HG02571 (cell line): ENCODE measurements at regions not wholly inside any gene's neighbourhood (a gene's known extent, or its start where the extent isn't known, plus 50 kb on each side); places are given as distances from the start of the nearest gene placed in this dataset.
"Not testable (repeated sequence)": the region's sequence is repeated elsewhere in the genome, so short reads cannot be mapped to it uniquely, and the experiment has no call there.

ENCODE experiments used
- ATAC-seq: cut with Tn5 transposase; IDR thresholded peaks from one replicate; pipeline ENCODE4 v1.9.1; 2021; ENCODE audit warnings: mild to moderate bottlenecking, moderate library complexity; ENCODE audit not compliant: unreplicated experiment

DNA sequence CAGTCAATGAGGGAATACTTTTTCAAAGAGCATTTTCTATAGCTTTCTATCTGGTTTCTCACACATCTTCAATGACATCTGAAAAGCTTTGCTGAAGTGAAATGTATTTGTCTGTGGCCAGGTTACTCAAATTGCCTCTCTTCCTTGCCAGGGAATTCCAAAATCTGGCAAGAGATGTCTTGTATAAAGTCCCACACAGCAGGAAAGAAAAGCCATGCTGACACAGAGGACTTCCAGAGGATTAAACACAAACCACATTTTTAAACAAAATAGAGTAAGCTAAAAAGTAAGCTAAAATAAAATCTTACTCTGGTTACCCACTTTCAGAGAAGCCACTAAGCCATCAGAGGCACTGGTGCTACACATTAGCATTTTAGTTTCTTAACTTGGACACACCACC lies 93.1 kb upstream of the BCAR3 start:
- no peak for ATAC-seq

DNA sequence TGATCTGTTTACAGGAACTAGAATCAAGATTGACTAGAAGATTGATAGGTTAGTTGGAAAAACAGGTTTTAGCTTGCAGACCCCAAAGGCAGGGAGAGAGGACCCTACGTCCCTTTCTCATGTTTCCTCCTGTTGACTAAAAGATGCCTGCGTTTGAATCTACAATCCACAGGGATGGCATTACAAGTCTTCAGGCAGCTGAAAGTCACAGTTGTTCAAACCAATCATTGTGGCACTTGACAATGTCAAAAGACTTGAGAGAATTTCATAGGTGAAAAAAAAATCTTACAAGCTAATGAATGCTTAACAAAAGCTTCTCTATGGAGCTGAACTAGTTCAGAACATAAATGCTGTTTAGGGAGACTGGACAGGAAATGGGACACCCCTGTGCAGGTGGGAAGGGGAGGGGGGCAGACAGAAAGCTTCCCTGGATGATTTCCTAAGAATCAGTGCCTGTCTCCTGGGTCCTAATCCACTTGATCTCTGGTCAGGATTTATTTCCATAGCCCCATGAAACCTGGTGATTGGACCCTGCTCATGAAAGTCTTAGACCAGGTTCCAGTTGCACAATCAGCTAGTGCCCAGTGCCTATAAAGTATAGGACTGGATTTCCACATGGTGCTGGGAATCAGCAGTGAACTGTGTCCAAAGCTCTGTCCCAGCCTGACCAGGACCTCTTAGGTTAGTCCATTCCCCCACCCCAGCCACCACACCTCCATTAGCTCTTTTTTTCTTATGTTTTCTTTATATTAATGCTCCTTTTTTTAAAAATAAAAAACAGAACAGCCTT lies 91.6 kb upstream of the BCAR3 start:
- no peak for ATAC-seq

DNA sequence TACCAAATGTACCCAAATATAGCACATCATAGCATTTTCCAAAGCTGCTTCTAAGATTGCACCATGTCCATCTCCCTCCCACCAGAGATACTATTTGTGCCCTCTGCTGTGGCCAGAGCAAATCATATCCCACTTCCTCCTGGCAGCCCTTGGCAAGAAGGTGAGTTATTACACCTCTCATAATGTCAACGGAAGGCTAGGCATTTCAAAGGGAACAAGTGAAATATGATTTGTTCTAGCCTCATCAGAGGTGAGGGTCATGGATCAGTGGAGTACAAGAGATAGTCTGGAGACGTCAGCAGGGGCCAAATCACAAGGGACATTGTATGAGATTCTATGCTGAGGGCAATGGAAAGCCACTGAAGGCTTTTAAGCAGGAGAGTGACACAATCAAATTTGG lies 90.2 kb upstream of the BCAR3 start:
- no peak for ATAC-seq

DNA sequence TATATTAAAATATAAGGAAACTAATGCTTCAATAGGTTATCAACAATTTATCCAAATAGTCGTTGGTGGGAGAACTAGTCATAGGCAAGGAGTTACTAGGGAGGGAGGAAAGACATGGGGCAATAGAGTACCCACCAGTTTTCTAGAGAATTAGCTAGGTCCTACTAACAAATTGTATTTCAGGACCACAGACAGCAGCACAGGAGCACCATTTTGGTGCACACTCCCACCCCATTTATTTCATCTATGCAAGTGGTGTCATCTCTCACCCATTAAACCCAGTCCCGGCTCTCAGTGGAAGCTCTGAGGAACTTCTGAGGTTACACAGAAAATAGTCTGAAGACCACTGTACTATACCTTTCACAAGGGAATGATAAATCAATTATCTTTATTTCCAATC lies 89.0 kb upstream of the BCAR3 start:
- no peak for ATAC-seq

DNA sequence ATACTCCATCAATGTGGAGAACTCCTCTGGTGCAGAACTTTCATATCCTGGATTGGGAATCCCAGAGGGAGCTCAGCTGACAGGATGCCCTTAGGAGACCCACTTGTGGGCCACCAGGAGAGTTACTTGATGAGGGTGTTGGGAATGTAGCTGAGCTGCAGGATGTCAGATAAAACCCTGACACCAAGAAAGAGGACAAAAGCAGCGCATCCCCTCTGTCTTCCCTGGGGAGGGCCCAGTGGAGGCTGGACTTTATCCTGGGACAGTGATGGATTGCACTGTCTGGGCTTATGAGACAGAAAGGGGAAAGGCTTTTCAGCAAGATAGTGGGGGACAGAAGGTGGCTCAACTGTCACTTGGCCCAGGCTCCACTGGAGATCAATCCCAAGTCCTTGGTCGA lies 88.1 kb upstream of the BCAR3 start:
- no peak for ATAC-seq

DNA sequence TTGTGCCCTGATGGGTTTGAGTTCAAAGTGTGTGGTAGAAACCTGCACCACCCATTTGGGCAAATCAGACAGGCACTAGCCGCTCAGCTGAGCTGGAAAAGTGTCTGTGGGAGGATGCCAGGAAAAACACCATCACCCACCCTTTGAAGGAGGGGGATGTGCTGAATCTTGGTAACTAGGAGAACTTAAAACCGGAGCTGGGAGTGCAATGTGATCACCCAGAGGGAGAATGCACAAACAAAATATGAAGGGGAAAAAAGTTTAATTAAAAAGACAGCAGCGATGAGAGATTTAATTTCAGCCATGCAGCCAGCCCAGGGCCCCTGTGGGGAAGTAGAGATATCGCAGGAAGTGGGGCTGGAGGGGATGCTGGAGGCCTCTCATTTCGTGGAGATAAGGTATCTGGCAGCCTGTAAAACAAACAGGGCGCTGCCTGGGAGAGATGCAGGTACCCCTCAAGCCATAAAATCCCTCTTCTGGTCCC lies 86.8 kb upstream of the BCAR3 start:
- ATAC-seq, result no peak

DNA sequence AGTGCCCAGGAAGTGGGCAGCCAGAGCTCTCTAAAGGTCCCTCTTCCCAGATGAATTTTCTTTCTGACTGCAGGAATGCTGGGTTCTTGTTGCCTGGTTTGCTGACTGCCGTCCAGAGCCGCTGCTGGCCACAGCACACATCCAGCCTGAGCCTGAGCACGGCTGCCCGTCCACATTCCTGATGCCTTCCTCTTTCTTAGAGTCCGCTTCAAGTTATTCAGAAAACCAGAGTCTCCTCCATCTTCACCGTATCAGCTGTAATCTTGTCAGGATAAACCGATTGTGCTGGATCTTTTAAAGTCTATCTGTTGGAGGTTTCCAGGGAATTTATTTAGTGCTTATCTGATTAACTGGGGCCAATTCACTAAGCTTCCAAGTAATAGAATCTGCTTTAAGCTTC lies 84.8 kb upstream of the BCAR3 start:
- no peak for ATAC-seq

DNA sequence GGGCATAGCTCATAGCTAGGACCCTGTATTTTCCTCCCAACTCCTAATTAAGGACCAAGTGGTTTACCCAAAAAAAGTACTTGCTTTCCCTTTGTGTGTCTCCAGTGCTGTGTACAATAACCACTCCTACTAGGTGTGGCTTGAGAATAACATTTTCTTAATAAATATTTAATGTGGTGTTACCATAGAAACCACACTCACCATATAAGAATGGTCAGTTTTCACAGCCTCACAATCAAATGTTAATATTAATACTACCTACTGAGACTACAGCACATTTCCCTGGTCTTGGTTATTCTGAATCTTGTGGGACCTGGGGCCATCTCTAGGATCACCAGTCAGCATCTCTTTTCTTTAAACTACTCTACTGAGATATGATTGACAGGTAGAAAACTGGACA lies 83.5 kb upstream of the BCAR3 start:
- ATAC-seq, result no peak

DNA sequence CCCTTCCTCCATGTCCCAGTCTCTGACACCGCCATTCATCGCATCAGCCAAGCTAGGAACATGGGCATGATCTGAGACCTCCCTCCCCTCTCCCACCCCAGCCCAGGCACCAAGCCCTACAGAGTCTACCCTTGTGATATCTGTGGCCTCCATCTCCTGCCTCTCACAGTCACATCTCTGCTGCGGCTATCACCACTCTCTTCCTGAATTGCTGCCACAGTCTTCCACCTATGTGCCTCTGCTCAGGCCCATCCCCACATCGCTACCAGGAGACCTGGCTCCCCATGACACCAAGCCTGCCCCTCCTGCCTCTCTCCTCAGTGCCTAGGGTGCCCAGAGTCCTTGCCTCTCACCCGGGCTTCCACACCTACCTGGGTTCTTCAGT lies 82.7 kb upstream of the BCAR3 start:
- ATAC-seq, result no peak

DNA sequence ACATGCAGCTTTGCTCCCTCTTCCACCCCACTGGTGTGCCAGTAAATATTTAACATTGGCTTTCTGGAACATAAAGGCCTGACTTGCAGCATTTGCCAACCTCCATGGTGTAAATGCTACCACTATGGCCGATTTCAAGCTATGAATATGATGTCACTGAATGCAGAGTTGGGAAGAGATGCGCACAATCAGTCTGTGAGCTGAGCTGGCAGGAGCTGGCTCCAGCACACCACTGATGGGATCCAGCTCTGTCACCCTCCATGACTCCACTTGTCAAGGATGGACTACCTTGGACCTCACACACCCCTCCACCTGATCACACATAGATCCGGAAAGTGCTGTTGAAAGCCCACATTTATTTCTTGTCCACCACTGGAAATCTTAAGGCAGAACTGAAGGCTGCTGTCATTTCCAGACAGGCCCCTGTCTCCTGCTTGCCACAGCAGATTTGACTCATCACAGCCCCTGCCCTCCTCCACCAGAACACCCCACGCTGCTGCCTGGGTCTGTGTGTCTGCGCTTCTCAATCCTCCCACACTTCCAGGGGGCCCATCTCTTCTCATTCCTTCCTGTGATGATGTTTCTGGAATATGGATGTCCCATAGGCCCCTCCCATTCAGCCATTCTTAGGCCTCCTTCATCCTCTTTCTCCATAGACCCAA lies 82.2 kb upstream of the BCAR3 start:
- ATAC-seq, result no peak

DNA sequence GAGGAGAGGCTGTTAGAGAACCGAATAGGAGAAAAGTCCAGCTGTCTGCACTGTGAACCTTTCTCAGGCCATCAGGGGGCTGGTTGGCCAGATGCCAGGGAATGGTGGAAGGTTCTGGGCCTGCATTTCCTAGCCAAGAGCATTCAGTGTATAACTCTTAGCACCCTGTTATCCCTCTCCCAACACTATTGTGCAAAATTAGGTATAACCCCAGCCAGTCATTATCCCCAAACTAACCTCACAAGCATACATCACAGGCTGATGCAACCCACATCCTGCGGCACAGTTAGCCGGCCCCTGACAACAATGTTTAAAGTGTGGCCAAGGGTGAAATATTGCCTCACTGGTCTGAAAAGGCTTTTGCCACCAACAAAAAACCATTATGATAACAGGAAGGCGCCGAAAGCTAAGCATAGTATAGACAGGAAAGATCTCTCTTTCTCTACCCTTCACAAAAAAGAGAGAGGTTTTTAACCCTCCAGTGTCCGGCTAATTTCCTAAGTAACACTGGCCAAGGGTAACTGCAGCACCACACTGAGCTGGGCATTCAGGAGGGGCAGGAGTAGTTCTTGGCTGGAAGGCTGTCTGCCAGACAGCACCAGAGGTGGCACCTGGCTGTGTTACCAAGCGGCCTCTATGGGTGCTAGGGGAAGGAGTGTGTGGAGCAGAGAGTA lies 77.3 kb upstream of the BCAR3 start:
- no peak for ATAC-seq

DNA sequence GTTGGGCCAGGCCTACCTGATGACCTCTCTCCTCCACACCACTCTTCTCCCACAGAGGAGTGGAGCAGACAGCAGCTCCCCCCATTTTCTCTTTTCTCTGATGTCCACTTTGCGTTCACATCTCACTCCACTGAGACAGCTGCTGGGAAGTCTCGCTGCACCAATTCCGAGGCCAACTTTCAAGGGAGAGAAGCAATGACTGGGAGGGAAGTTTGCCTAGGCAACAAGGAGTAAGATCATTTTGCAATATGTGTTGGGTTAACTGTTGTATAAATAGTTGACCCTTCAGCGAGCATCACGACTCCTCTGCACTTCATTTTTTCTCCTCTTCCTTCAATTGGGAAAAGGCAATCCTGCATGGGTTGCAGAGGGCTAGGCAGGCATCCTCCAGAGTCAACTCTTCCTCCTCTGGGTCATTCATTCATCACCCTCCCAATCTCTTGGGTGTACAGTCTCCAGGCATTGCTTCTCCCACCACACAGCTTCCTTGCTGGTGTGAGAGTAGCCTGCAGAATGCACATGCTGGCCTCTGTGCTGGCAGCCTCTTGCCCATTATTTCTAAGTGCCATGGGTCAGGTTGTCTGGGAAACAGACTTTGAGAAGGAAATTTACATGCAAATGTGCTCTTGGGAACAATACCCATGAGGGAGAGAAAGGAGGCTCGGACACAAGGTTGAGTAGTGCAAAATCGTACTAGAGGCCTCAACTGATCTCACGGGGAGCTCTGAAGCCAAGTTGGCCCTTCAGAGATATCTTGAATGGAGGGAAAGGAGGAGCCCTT lies 75.8 kb upstream of the BCAR3 start:
- no peak for ATAC-seq

DNA sequence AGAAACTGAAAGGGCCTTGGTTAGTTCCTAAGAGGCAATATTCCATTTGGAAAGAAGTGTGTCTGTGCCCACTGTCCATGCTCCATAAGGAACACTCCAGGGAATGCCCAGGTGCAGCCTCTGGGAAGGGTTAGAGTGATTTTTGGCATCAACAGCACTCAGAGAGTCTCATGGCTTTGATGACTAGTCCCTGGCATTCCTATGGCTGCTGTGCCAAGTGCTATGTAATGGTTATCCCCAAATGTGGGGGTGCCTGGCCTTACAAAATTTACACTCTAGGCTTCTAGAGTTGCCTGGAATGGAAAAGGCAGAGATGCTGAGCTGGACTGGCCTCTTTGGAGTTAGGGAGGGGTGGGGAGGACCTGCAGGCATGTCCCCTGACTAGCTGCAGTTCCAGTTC lies 75.0 kb upstream of the BCAR3 start:
- ATAC-seq, result no peak

DNA sequence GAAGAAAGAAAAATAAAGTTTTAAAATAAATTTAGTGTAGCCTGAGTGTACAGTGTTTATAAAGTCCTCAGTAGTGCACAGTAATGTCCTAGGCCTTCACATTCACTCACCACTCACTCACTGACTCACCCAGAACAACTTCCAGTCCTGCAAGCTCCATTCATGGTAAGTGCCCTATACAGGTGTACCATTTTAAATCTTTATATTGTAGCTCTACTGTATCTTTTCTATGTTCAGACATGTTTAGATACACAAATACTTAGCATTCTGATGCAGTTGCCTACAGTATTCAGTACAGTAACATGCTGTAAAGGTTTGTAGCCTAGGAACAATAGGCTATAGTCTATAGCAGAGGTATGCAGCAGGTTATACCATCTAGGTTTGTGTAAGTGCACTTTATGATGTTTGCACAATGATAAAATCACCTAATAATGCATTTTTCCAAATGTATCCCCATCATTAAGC lies 73.6 kb upstream of the BCAR3 start:
- not testable (repeated sequence) for ATAC-seq

DNA sequence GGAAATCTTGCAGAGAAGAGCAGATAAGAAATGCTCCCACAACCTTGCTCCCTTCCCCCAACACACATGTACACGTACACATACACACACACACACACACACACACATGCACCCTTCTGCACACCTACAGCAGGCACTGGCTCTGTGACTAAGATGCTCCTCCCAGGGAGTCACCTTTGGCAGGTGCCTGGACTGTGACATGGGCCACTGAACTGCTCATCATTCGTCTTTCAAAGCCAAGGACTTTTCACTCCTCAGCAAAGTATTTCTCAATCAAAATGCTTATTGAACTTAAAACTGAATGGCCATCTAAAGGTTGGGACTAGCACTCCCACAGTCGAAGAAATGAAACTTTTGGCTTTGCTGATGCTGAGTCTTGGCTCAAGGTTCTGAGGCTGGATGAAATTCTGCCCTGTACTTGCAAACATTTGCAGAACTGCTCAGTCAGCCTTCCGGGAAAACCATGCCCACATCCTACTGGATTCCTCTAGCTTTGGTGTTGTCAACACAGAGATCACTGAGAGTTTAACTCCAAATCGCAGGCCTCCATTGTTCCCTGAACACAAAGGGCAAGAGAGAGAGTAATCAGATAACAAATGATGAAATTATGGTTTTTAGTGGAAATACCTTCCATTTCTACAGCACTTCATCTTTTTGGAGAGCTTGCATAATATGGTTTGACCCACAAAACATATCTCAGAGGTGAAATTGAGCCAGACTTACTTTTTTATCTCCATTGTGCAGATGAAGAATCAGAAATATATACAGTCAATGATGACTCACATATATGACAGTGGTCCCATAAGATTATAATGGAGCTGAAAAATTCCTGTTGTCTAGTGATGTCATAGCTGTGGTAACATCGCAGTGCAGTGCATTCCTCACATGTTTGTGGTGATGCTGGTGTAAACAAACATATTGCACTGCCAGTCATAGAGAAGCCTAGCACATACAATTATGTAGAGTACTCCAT lies 72.4 kb upstream of the BCAR3 start:
- ATAC-seq, result no peak

DNA sequence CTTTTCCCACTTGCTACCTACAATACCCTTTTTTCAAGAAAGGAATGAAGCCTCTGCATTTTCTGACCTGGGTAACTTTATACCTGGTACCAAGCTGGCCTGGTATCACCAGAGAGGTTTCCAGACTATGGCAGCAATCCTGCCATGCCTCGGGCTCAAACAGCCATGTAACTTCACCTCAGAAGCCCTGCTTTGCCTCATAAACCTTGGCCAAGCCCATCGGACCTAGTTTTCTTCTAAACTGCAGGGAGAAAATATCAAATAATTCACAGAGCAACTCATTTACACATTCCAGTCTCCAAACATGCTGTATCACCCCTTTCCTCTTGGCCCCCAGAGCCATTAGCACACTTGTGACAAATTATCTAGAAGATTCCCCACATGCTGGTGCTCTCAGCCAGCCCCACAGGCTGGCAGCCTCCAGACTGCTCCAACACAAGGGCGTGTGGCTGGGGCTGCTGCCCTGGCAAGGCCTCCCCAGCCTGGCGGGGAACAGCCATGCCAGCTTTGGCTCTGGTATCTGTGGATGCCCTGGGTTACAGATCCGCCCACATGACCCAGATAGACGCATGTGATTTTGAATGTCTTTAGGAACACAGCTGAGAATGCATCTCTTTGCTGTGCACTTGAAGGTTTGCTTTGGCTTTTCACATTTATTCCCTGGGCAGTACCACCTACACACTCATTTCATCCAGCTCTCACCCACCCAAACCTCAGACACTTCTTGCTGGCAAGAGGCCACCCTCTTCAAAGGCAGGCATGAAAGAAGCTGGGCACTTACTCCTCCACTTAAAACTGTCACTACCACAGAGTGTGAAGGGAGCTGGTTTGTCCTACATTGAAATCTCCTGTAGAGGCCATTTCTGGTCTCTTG lies 70.0 kb upstream of the BCAR3 start:
- no peak for ATAC-seq

DNA sequence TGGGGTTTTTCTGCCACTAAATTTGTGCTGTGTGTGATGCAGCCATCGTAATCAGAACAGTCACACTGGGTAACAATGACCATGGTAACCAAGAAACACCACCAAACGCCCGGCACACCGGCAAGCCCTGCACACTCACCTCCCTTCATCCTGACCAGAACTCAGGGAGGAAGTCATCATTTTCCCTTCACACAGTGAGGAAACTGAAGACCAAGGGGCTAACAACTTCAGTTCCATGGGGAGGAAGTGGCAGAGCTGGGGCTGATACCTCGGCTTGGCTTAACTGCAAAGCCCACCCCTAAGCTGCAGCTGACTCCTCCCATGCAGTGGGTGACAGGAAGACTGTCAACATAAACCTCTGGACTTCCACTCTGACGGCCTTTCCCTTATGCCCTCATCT lies 69.3 kb upstream of the BCAR3 start:
- no peak for ATAC-seq

DNA sequence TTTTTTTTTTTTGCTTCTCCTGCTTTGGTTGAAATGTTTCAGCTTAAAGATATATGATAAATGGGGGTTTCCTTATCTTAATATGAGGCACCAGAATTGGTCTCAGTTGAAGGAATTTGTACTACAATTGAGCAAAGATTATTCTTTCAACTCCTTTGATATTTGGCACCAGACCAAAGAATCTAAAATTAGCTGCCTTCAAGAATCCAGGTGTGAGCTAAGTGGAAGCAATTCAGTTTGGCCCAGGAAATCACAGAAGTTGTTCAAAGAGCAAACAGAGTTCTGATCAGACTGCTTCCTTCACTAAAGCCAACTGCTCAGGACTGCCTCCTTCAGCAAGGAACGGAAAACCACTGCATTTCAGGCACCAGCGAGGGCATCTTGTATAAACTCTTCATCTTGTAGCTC lies 68.3 kb upstream of the BCAR3 start:
- no peak for ATAC-seq

DNA sequence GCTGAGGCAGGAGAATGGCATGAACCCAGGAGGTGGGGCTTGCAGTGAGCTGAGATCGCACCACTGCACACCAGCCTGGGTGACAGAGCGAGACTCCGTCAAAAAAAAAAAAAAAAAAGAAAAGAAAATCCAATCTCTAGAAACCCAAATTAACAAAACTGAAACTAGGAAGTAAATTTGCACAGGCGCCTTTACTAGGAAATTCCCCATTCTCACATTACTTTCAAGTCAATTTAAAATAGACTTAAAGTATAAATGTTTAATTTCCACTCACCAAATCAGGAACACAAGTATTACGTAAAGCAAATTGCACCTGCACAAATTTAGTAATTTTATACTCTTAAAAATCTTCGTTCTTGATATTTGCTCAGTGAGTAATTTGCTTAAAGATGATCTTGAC lies 67.8 kb upstream of the BCAR3 start:
- no peak for ATAC-seq
